H1 (cell line): ENCODE measurements at regions not wholly inside any gene's neighbourhood (a gene's known extent, or its start where the extent isn't known, plus 50 kb on each side); places are given as distances from the start of the nearest gene placed in this dataset.
"Not testable (repeated sequence)": the region's sequence is repeated elsewhere in the genome, so short reads cannot be mapped to it uniquely, and the experiment has no call there.

Source experiments
- CTCF ChIA-PET: fragments of 300-600 bp; sonication (Branson Sonifier 250); formaldehyde crosslinking; loops from one replicate; lab custom pipeline; 2021; ENCODE audit not compliant: partially characterized antibody; lab: Charles Lee
- POLR2A ChIA-PET: fragments of 300-600 bp; sonication (Branson Sonifier 250); formaldehyde crosslinking; loops from one replicate; lab custom pipeline; 2021; ENCODE audit warnings: inconsistent platforms; ENCODE audit not compliant: partially characterized antibody; lab: Charles Lee
- DNase-seq, 2 experiments: peaks; one replicate each; pipeline versions ENCODE4 v3.0.0 to v3.0.0-alpha.2; 2010 to 2022; ENCODE audit warnings: low spot score in 2 of 2, low read depth in 1 of 2, mixed read lengths in 1 of 2
- FAIRE-seq: peaks from 2 replicates; lab custom pipeline; 2011; peaks lifted over from hg19 to GRCh38; lab: Jason Lieb, UNC
- H2AFZ ChIP-seq: 2 replicates; pipeline ENCODE4 v1.8.1; 2012; ENCODE audit warnings: low read length, inconsistent platforms
- H2AK5ac ChIP-seq: 2 replicates; pipeline ENCODE4 v1.6.1; 2013; ENCODE audit warnings: low read depth, low read length
- H2BK120ac ChIP-seq: replicated peaks from 2 replicates; pipeline ENCODE3; 2013; ENCODE audit warnings: low read depth, low read length, inconsistent platforms
- H2BK12ac ChIP-seq: 2 replicates; pipeline ENCODE4 v1.6.1; 2013; ENCODE audit warnings: low read depth, low read length
- H2BK15ac ChIP-seq: 2 replicates; pipeline ENCODE4 v1.6.1; 2013; ENCODE audit warnings: low read length
- H2BK20ac ChIP-seq: 2 replicates; pipeline ENCODE4 v1.6.1; 2013; ENCODE audit warnings: low read length
- H2BK5ac ChIP-seq: 2 replicates; pipeline ENCODE4 v1.6.1; 2013; ENCODE audit warnings: low read depth, low read length
- H3K14ac ChIP-seq: 2 replicates; pipeline ENCODE4 v1.6.1; 2013; ENCODE audit warnings: inconsistent platforms; ENCODE audit not compliant: insufficient read length
- H3K18ac ChIP-seq: 2 replicates; pipeline ENCODE4 v1.6.1; 2013; ENCODE audit warnings: low read length; ENCODE audit errors: extremely low read depth
- H3K23ac ChIP-seq: 2 replicates; pipeline ENCODE4 v1.6.1; 2013; ENCODE audit warnings: inconsistent platforms; ENCODE audit not compliant: insufficient read length
- H3K23me2 ChIP-seq: 2 replicates; pipeline ENCODE4 v1.6.1; 2013; ENCODE audit warnings: low read depth, low read length
- H3K27ac ChIP-seq: 2 replicates; pipeline ENCODE4 v1.6.1; 2011; ENCODE audit warnings: low read depth, low read length, inconsistent platforms
- H3K27me3 ChIP-seq, 4 experiments: replicated peaks in 1 of 4; 1 replicate in 1 of 4; 2 replicates in 3 of 4; pipeline versions ENCODE4 v1.6.1 to v1.8.1; 2011 to 2013; ENCODE audit warnings: low read length in 3 of 4, mild to moderate bottlenecking in 3 of 4, inconsistent platforms in 2 of 4, mixed read lengths in 2 of 4, moderate library complexity in 1 of 4; ENCODE audit not compliant: control insufficient read depth in 3 of 4, insufficient read depth in 3 of 4; ENCODE audit errors: extremely low read depth in 1 of 4
- H3K36me3 ChIP-seq, 4 experiments: 2 replicates each; pipeline versions ENCODE4 v1.6.1 to v1.8.1; 2011 to 2013; ENCODE audit warnings: mild to moderate bottlenecking in 4 of 4, low read length in 3 of 4, moderate library complexity in 2 of 4, control low read depth in 1 of 4, inconsistent platforms in 1 of 4; ENCODE audit not compliant: insufficient read depth in 4 of 4, control insufficient read depth in 2 of 4
- H3K4ac ChIP-seq: replicated peaks from 2 replicates; pipeline ENCODE3; 2013; ENCODE audit warnings: low read length, low read depth, mixed read lengths, inconsistent platforms; ENCODE audit not compliant: insufficient read length
- H3K4me1 ChIP-seq, 4 experiments: replicated peaks in 1 of 4; 1 replicate in 1 of 4; 2 replicates in 3 of 4; pipeline versions ENCODE4 v1.6.1 to v1.8.1; 2011 to 2013; ENCODE audit warnings: low read length in 3 of 4, inconsistent platforms in 2 of 4, mixed read lengths in 1 of 4; ENCODE audit not compliant: insufficient read depth in 4 of 4, control insufficient read depth in 3 of 4
- H3K4me2 ChIP-seq, 2 experiments: 2 replicates each; pipeline versions ENCODE4 v1.6.1 to v1.8.1; 2011 to 2013; ENCODE audit warnings: low read depth in 2 of 2, low read length in 2 of 2, control low read depth in 1 of 2, inconsistent platforms in 1 of 2, mild to moderate bottlenecking in 1 of 2; ENCODE audit not compliant: insufficient read depth in 1 of 2
- H3K4me3 ChIP-seq, 4 experiments: fragments of 200-600, 300-600 bp in 1 of 4; sonication (generic), shearing (Covaris generic), sonication (Bioruptor Twin) in 1 of 4; 2 replicates each; pipeline versions ENCODE4 v1.5.1 to v1.8.1; 2011 to 2016; ENCODE audit warnings: low read length in 4 of 4, low read depth in 3 of 4, control low read depth in 2 of 4, inconsistent platforms in 2 of 4, mild to moderate bottlenecking in 2 of 4, mixed read lengths in 1 of 4, moderate library complexity in 1 of 4; ENCODE audit not compliant: insufficient read depth in 2 of 4; ENCODE audit errors: extremely low read depth in 1 of 4
- H3K56ac ChIP-seq: replicated peaks from 2 replicates; pipeline ENCODE3; 2013; ENCODE audit warnings: low read depth, mild to moderate bottlenecking, mixed read lengths, low read length, inconsistent platforms; ENCODE audit not compliant: insufficient read length
- H3K79me1 ChIP-seq: 2 replicates; pipeline ENCODE4 v1.6.1; 2013; ENCODE audit warnings: low read depth, low read length, control low read depth
- H3K79me2 ChIP-seq, 2 experiments: 2 replicates each; pipeline versions ENCODE4 v1.6.1 to v1.8.1; 2012 to 2013; ENCODE audit warnings: low read length in 2 of 2, mild to moderate bottlenecking in 2 of 2, inconsistent platforms in 1 of 2; ENCODE audit not compliant: insufficient read depth in 2 of 2, control insufficient read depth in 1 of 2
- H3K9ac ChIP-seq, 4 experiments: replicated peaks in 1 of 4; 1 replicate in 1 of 4; 2 replicates in 3 of 4; pipeline versions ENCODE4 v1.6.1 to v1.8.1; 2011 to 2013; ENCODE audit warnings: low read depth in 3 of 4, low read length in 3 of 4, control low read depth in 2 of 4, mild to moderate bottlenecking in 2 of 4, moderate library complexity in 2 of 4, inconsistent platforms in 1 of 4; ENCODE audit errors: extremely low read depth in 1 of 4
- H3K9me3 ChIP-seq, 2 experiments: 2 replicates each; pipeline versions ENCODE4 v1.6.1 to v1.8.1; 2012 to 2013; ENCODE audit warnings: mild to moderate bottlenecking in 2 of 2, moderate library complexity in 2 of 2, control low read depth in 1 of 2, inconsistent platforms in 1 of 2, low read depth in 1 of 2, low read length in 1 of 2, mixed read lengths in 1 of 2; ENCODE audit not compliant: insufficient read depth in 2 of 2
- H4K20me1 ChIP-seq, 2 experiments: replicated peaks in 1 of 2; 2 replicates each; pipeline versions ENCODE3 to v1.8.1; 2011 to 2013; ENCODE audit warnings: inconsistent platforms in 2 of 2, low read length in 2 of 2, mild to moderate bottlenecking in 1 of 2; ENCODE audit not compliant: insufficient read depth in 2 of 2, control insufficient read depth in 1 of 2
- H4K5ac ChIP-seq: 2 replicates; pipeline ENCODE4 v1.6.1; 2013; ENCODE audit warnings: low read length, low read depth, mixed read lengths, inconsistent platforms; ENCODE audit not compliant: insufficient read length
- H4K8ac ChIP-seq: 2 replicates; pipeline ENCODE4 v1.8.0; 2013; ENCODE audit warnings: mild to moderate bottlenecking, moderate library complexity, low read length, inconsistent platforms; ENCODE audit not compliant: insufficient read depth; ENCODE audit errors: extremely low read depth
- H4K91ac ChIP-seq: replicated peaks from 2 replicates; pipeline ENCODE3; 2013; ENCODE audit warnings: low read length, mixed read lengths, inconsistent platforms; ENCODE audit not compliant: insufficient read length
- WGBS, 2 experiments: shearing (Covaris generic) in 1 of 2; methylation state at CpG; one replicate each; pipeline versions ENCODE4 v1.1.6 to v1.1.7; 2013 to 2015; ENCODE audit warnings: low lambda C conversion rate in 2 of 2, mixed read lengths in 2 of 2, inconsistent platforms in 1 of 2, low coverage in 1 of 2, missing lambda C conversion rate in 1 of 2; ENCODE audit not compliant: insufficient replicate concordance in 2 of 2, insufficient coverage in 1 of 2, insufficient read length in 1 of 2; ENCODE audit errors: extremely low coverage in 1 of 2, missing lambda C conversion rate in 1 of 2; 5-methylcytosine and 5-hydroxymethylcytosine counted together

DNA sequence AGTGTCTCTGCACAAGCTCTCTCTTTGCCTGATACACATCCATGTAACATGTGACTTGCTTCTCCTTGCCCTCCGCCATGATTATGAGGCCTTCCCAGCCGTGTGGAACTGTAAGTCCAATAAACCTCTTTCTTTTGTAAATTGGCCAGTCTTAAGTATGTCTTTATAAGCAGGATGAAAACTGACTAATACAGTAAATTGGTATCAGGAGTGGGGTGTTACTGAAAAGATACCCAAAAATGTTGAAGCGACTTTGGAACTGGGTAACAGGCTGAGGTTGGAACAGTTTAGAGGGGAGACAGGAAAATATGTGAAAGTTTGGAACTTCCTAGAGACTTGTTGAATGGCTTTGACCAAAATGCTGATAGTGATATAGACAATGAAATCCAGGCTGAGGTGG lies 346.9 kb downstream of the ZNF248 start:
- CTCF ChIA-PET, H2BK20ac ChIP-seq, H3K79me2 ChIP-seq, H2BK15ac ChIP-seq, H3K36me3 ChIP-seq, H3K4ac ChIP-seq, H2BK5ac ChIP-seq, H3K14ac ChIP-seq, H2BK12ac ChIP-seq, H3K4me3 ChIP-seq, H3K9ac ChIP-seq, FAIRE-seq, H3K79me1 ChIP-seq, H3K23ac ChIP-seq, H4K5ac ChIP-seq, H3K27me3 ChIP-seq, H3K4me2 ChIP-seq, H4K20me1 ChIP-seq, H2BK120ac ChIP-seq, H3K4me1 ChIP-seq, H4K8ac ChIP-seq, H3K18ac ChIP-seq, H3K27ac ChIP-seq, H2AFZ ChIP-seq, H4K91ac ChIP-seq, DNase-seq, POLR2A ChIA-PET, H2AK5ac ChIP-seq, H3K56ac ChIP-seq, H3K23me2 ChIP-seq: not testable (repeated sequence)
- WGBS, 2 experiments: 91% methylated on average over 3 of the region's 3 CpGs; no CpG with 5 or more reads in 1 of the 2 experiments
- peaks cover 40 to 57% of the 10 kb centered on the region in 2 experiments for H3K9me3 ChIP-seq
